ENCODE measurements at regions not wholly inside any gene's neighbourhood (a gene's known extent, or its start where the extent isn't known, plus 50 kb on each side); places are given as distances from the start of the nearest gene placed in this dataset.

- TF ChIP-seq CTCF (IDR thresholded peaks at IDR 0.05; ENCODE audit: insufficient read depth, low read length, missing control alignments), result no peak
- ChIA-PET POLR2A (no interaction called here), CTCF (no interaction called here)
- no peak for DNase-seq (ENCODE audit: low read depth, low spot score)
- H3K4me3 ChIP-seq (ENCODE audit: low read depth, low read length), result no peak overlapping the region
Observed at GRCh38 chr5:1709171-1709803, 90.3 kb downstream of the MRPL36 start.

GRCh38 chr5:1708592-1709141, 91.0 kb downstream of the MRPL36 start:
- ChIA-PET CTCF (no interaction called here), POLR2A (no interaction called here)
- no peak for TF ChIP-seq CTCF (IDR thresholded peaks at IDR 0.05; ENCODE audit: insufficient read depth, low read length, missing control alignments)
- no peak for DNase-seq (ENCODE audit: low read depth, low spot score)
- no peak overlapping the region for H3K4me3 ChIP-seq (ENCODE audit: low read depth, low read length)

DNA sequence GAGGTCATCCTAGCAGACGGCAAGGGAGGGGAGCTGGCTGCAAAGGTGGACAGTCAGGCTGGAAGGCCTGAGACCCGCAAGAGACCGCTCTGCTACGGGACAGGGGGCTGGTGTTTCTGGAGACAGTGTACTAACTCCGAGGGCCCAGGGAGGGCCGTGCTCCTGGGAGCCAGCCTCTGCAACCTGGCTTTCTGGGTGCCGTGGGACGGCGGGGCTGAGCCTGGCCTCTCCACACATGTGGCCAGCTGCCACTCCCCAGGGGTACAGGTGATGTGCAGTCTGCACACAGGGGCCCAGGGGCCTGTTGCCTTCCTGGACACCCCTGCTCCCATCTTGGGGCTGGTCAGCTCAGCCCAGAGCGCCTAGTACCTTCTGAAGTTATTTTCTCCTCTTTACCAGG, 92.2 kb downstream of the MRPL36 start:
- H3K4me3 ChIP-seq (ENCODE audit: low read depth, low read length), result no peak overlapping the region
- CTCF ChIA-PET, result no interaction called here
- POLR2A ChIA-PET, result no interaction called here
- DNase-seq (ENCODE audit: low read depth, low spot score), result no peak
- no peak for TF ChIP-seq CTCF (IDR thresholded peaks at IDR 0.05; ENCODE audit: insufficient read depth, low read length, missing control alignments)

- CTCF ChIA-PET, result no interaction called here
- POLR2A ChIA-PET, result no interaction called here
- no peak overlapping the region for H3K4me3 ChIP-seq (ENCODE audit: low read depth, low read length)
- TF ChIP-seq CTCF (IDR thresholded peaks at IDR 0.05; ENCODE audit: insufficient read depth, low read length, missing control alignments), result no peak
- DNase-seq (ENCODE audit: low read depth, low spot score), result no peak
Observed at GRCh38 chr5:1706428-1706827, 93.2 kb downstream of the MRPL36 start.

- H3K4me3 ChIP-seq (ENCODE audit: low read depth, low read length), result no peak overlapping the region
- TF ChIP-seq CTCF (IDR thresholded peaks at IDR 0.05; ENCODE audit: insufficient read depth, low read length, missing control alignments), result no peak
- no peak for DNase-seq (ENCODE audit: low read depth, low spot score)
- ChIA-PET POLR2A (no interaction called here), CTCF (no interaction called here)
Observed at GRCh38 chr5:1706021-1706420, 93.6 kb downstream of the MRPL36 start.

DNA sequence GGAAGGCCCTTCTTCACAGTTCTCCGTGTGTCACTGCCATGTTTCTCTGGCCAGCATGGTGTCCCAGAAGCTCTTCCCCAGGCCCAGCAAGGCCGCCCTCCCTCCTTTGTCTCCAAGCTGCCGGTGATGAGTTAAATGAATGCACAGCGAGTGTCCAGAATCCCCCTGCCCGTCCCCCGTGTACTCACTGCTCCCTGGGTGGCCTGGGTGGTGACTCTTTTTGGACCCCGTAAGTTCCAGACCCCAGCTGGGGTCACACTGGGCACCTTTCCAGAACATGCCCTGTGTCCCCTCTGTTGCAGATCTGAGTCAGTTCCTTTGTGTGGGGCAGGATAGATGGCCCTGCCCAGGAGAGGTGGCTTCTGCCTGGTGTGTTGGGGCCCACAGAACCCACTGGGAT, 95.0 kb downstream of the MRPL36 start:
- H3K4me3 ChIP-seq (ENCODE audit: low read depth, low read length), result no peak overlapping the region
- TF ChIP-seq CTCF (IDR thresholded peaks at IDR 0.05; ENCODE audit: insufficient read depth, low read length, missing control alignments), result no peak
- ChIA-PET POLR2A (no interaction called here), CTCF (no interaction called here)
- no peak for DNase-seq (ENCODE audit: low read depth, low spot score)
